HG03442 (cell line): ENCODE measurements at regions not wholly inside any gene's neighbourhood (a gene's known extent, or its start where the extent isn't known, plus 50 kb on each side); places are given as distances from the start of the nearest gene placed in this dataset.
"Not testable (repeated sequence)": the region's sequence is repeated elsewhere in the genome, so short reads cannot be mapped to it uniquely, and the experiment has no call there.

Experiments
- ATAC-seq: cut with Tn5 transposase; IDR thresholded peaks from one replicate; pipeline ENCODE4 v1.9.1; 2021; ENCODE audit warnings: mild to moderate bottlenecking, moderate library complexity; ENCODE audit not compliant: unreplicated experiment

DNA sequence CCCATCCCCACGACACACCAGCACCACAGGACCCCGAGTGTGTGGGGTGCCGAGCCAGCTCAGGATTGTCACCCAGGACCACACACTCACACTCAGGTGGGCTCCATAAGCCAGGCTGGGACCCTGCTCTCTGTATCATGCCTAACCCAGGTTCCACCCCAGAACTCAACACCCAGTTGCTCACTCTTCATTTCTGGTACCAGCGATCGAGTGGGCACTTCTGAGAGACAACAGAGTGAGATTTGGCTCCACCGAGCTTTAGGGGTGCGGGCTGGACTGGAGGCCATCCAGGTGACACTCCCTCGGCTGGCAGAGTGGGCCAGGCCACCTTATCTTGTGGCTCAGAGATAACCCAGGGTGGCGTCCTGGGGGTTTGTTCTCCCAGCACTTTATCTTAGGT lies 1323.8 kb downstream of the BRD1 start:
- ATAC-seq = no peak

DNA sequence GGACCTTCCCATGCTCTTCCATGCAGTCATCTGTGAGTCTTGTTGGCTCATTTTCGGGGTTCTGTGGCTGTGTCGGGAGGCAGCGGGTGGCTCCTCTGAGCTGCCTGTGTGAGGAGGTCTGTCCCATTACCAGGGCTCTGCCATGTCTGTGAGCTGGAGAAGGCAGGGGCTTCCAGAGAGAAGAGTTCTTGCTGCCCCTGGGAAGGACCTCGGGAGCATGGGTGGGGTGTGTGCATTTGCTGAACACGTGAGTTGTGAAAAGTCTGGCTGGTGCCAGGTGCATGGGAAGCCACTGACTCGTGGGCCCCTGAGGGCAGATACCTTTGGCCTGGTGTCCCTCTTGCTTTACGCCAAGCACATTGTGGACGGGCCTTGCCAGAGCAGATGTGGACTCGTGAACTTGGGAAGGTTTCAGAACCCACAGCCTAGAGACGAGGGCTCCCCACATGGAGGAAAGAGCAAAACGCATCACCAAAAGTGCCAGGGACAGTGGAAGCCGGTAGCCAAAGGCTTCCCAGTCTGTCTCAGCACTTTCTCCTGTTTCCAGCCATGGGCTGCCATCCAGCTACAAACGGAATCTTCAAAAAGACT lies 1324.5 kb downstream of the BRD1 start:
- ATAC-seq = no peak

DNA sequence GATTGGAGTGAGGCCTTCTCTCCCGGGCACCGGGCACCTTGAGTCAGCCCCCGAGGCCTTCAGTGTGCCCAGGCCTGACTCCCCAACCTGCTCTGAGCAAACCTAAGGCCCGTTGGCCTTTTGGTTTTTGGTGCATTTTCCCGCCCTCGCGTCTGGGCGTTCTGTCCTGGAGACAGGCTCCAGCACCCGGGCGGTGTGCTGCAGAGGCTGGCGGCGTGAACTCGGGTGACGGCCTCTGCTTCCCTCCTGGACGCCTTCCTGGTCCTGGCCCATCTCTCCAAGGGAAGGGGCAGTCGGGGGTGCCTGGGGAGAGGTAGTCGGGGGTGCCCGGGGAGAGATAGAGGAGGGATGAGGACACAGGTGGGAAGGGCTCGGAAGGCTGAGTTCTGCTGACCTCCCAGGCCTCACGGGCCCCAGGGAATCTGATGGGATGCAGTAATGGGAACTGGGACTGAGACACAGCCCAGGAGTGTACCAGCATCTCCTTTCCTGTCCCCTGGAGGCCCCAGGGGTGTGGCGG lies 1326.4 kb downstream of the BRD1 start:
- no peak for ATAC-seq

DNA sequence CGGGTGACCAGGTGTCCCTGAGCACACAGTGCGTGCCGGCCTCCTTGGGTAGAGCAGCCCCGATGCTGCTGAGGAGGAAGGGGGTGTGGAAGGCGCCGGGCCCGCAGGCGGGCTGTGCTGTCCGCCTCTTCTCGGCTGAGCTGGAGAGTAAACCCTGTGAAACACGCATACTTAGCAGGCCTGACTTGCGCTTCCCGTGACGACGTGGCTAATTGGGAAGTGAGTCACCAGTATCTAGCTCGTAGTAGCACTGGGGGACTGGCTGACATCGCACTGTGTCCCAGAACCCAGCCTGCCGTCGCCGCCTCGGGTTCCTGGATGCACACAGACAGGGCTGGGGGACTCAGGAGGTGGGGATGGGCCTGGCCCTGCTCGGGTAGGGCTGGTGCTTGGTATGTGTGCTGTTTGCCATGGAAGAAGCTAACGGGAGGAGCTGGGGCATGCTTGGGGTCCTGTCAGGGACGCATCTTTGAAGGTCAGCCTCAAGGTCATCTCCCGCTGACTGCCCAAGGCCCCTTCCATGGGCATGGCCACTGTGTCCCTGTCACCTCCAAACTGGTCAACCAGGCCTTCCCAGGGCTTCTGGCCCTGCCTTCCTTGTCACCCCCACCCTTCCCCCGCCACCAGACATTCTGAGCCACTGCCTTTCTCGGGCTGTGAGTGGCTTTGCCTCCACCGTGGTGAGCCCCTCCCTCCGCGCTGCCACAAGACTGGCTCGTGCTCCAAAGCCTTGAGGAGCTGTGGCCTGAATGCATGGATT lies 1327.0 kb downstream of the BRD1 start:
- no peak for ATAC-seq

DNA sequence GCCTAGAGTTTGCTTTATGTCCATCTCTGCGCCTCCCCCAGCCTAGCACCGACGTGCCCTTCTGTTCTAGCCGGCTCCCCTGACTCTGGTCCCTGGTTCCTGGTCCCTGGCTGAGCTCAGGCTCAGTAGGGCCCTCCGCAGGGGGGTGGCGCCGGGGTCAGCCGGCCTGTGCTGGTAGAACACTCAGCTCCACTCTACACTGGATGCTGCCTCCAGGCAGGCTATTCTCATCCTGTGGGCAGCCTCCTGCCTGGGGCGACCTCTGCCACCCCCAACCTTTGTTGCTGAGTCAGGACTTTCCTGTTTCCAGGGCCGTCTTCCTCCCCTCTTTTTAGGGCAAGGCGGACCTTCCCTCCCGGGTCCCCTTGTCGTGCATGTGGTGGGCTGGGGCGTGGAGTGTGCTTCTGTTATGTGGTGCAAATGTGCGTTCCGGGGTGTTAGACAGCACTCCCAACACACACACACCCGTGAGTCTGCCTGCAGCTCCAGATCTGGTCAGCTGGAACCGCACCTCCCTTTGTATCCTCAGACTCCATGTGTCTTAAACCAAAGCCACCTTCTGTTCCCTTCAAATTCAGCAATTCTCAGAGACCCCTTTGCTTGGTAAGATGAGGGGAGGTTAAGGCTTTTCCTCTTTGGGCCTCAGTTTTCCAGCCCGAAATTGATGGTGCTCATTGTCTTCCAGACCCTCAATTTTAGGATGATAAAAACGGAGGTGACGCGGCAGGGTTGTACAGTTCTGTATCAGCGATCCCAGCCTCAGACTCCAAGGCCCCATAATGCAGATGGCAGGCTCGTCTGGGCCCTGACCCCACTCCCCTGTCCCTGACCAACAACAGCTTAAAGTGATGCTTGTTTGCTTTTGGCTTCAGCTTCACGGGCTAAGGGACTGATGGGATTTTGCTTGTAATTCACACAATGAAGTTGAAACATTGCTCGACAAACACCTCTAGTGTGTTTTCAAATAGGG lies 1327.9 kb downstream of the BRD1 start:
- no peak for ATAC-seq

DNA sequence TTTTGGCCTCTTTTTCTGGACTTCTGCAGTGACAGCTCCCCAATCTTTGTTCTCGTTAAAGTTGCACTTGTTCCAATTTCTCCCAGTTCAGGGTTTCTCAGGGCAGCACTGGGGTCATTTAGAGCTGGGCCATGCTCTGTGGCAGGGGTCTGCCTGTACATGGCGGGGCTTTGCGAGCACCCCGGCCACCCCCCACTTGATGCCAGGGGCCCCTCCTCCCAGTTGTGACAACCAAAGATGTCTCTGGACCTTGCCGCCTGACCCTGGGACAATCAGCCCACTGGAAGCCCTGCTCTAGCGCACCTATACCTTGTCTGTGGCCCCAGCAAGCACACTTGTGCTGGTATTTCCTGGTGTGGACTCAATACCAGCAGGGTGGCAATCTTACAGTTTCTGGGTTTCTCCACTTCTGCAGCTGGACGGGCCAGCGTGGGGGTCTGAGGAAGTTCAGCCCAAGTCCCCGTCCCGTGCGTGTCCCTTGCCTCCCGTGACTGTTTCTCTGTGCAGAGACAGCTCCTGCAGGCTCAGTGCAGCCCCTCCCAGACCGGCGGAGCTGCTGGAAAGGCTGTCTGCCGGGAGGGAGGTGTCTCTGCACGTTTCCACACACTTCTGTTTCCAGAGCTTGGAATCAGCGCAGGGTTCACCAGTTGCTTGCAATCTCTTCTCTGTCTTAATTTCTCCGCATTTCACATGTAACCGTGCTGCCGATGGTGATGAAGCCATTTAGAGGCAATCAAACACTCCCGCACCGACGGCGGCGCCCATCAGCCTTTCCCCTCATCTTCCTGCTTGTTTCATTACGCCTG lies 1328.9 kb downstream of the BRD1 start:
- no peak for ATAC-seq

DNA sequence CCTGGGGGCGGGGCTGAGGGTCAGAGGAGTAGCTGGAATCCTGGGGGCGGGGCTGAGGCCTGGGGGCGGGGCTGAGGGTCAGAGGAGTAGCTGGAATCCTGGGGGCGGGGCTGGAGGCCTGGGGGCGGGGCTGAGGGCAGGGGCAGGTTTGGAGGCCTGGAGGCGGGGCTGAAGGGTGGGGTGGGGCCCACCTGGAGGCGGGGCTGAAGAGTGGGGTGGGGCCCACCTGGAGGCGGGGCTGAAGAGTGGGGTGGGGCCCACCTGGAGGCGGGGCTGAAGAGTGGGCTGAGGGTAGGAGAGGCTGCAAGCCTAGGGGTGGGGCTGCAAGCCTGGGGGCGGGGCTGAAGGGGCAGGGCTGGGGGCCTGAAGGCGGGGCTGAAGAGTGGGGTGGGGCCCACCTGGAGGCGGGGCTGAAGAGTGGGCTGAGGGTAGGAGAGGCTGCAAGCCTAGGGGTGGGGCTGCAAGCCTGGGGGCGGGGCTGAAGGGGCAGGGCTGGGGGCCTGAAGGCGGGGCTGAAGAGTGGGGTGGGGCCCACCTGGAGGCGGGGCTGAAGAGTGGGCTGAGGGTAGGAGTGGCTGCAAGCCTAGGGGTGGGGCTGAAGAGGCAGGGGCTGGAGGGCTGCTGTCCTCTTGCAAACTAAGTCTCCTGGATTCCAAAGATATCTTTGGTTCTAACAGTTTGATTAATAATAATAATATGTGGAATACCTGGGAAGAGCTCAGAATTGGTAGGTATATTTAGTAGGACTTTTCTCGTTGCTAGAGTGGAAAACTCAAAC lies 1329.7 kb downstream of the BRD1 start:
- ATAC-seq = not testable (repeated sequence)

DNA sequence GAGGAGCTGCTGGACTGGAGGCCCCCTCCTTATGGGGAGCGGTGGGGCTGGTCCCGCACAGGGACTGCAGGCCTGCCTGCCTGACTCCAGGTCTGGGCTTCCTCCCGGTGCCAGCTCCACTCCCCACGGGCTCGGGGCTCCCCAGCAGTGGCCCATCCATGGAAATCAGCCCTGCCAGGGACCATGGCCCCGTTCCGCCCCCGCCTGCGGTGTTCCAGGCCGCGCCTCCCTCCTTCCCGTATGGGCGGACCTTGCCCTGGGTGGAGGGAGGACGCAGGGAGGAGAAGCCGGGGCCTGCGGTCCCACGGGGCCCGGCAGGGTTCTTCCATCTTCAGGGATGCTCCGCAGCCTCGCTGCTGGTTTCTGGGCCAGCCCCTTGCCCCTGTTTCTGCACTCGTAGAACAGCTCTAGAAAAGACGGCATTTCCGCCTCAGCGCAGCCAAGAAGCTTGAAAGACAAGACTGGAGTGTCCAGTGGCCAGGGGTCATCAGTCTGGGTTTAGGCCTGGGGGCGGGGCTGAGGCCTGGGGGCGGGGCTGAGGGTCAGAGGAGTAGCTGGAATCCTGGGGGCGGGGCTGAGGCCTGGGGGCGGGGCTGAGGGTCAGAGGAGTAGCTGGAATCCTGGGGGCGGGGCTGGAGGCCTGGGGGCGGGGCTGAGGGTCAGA lies 1330.6 kb downstream of the BRD1 start:
- no peak for ATAC-seq

DNA sequence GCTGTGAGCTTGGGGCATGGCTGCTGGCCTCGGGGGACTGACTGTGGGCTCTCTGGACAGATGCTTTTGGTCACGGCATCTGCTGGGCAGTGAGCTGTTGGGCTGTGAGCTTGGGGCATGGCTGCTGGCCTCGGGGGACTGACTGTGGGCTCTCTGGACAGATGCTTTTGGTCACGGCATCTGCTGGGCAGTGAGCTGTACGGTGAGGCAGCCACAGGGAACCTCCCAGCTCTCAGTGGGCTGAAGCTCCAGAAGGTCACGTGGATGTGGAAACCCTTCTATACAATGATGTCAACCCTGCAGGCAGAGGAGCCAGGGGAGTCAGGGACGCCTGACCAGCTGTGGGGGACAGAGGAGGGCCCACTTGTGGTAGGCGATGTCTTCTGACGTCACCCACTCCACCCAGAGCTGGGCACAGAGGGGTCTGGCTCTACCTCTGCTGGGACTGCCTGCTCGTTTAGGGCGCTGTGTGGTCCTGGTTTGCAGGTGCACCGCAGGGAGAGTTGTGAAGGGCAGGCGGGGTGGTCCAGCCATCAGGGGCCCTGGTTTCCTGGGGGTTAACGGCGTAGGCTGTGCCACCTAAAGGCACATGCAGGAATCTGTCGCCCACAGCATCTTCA lies 1331.3 kb downstream of the BRD1 start:
- no peak for ATAC-seq

DNA sequence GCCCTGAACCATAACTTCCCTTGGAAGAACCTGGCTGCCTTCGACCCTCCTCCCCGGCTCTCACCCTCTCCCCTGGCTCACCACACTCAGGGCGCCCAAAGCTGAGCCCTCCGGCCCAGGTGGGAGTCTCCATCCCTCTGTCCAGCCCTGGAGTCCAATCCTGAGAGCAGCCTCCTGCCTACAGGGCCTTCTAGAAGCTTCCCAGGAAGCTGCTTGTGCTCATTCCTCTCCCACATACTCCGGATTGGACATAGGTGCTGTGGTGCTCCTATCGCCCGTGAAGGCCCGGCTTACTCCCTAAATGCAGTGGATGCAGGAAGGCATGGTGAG lies 1332.0 kb downstream of the BRD1 start:
- ATAC-seq = no peak

DNA sequence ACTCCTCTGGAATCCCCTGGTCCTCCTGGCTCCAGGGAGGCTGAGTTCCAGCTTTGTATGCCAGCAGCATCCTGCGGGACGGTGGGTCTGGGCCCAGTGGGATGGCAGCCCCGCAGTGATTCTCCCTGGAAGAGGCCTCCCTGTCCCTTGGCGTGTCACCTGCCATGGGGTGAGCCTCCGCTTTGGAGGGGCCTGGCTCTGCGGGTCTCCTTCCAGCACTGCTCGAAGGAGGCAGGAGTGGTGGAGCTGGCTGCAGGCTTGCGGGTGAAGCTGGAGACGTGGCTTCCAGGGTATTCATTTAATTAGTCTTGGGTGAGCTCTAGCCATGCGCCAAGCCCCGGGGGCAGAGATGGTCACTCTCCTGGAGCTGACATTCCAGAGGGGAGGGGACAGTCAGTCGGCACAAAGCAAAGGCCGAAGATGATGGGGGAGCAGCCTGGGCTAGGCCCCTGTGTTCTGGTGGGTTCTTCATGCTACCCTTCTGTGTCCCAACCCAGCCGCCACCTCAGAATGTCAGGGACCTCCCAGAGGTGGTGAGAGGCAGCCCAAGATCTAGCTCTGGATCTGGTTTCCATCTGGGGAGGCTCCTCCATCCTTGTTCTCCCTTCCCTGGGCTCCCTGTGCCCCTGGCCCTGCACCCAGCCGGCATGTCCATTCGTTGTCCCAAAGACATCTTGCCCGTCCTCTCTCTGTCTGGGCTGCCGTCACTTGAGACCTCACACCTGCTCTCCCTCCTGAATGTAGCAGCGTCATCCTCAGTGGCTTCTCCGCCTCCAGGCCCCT lies 1332.5 kb downstream of the BRD1 start:
- ATAC-seq = no peak

DNA sequence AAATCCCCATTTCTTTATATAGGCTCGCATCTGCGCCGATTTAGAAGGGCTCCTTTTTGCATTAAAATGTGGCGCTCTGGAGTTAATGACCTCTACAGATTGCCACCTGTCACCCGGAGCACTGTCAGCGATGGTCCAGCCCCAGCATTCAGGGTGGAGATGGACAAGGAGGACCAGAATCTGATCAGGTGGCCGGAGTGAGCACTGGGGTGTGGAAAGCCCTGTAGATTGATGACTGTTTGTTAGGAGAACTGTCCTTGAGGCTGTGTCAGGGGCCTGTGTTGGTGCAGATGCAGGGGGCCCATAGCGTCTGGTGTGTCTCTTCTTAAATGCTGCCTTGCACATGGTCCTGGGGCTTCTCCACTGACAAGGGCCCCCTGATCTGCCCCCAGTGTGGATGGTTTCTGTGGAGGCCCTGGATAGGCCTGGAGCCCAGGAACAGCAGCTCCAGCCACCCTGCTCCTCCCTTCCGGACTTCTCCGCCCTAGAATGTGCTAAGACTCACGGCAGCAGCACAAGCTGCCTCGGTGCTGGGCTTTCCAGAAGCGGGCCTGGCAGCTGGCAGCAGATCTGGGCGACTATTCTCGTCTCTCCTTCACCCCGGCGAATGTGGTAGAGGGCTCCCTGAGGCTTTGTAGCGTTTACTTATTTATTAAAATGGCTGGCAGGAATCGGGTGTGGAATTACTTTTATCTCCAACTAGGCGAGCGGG lies 1333.3 kb downstream of the BRD1 start:
- no peak for ATAC-seq

DNA sequence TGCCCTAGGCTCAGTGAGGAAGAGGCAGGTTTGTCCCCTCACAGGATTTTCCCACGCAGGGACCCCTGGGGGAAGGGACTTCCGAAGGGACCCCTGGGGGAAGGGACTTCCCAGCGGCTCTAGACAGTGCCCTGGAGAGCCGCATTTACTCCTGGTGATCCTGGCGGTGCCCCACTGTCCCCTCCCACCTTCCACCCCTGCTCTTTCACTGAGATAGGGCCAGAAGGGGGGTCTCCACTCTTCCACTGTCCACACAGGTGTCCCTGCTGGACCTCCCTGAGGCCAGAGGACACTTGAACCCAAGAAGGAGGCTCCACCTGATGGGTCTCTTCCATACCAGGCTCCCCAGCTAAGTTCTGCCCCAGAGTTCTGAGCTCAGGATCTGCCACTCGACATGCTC lies 1333.9 kb downstream of the BRD1 start:
- ATAC-seq = no peak

DNA sequence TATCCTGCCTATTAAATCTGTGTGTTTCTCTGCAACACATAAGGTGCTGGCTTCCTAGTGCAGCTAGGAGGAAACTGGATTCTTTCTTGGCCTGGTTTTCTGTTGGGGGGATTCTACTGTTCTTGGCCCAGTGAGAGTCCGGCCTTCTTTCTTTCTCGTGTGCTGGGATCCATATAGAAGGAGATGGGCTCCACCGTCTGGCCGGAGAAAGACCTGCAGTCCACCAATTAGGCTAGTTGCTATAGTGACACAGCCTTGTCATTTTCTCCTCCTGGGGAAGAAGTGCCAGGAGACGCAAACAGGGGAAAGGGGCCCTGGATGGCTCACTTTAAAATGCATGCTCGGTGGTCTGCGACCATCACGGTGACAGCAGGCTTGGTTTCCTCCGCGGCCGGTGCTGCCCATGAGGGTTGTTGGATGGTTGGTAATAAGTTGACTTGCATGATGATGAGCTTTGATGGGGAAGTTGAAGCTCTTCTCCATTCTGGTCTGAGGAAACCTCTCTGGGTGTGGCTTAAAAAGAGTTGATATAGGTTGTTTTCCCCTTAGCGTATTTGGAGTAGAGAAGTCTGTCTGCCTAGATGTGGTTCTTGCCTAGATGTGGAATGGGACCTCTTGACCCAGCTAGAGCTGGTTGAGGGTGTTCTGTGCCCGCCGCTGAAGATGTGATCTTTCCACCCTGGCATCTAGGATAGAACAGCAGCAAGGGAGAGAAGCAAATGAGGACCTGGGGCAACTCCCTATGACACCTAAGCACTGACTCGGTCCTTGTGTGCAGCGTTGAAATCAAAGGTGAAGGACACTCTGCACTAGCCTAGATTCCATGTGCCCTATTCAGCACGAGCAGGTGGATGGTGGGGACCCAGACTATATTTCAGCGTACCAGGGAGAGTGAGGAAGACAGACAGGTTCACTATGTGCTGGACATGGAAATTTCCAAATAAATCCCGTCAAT lies 1335.0 kb downstream of the BRD1 start:
- ATAC-seq = no peak

DNA sequence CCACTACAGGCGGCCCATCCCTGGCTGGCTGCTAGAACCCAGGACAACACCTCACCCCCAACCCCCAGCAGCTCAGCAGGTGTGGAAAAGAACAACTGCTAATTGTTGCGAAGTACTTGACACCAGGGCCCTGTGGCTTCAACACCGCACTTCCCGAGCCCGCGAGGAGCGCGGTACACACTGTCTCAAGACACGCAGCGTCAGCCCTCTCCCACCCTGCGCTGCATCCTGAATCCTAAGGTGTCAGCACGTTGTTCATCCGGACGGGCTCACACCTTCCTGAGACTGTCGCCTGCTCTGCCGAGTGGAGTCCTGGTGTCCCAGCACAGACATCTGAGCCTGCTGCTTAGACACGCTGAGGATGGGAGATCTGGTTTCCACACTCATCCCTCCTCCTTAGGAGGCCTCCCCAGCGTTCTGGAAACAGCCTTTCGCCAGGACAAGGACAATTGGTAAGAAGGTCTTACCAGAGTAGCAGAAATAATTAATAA lies 1336.2 kb downstream of the BRD1 start:
- no peak for ATAC-seq
